AG04450 (cell line): ENCODE measurements at regions not wholly inside any gene's neighbourhood (a gene's known extent, or its start where the extent isn't known, plus 50 kb on each side); places are given as distances from the start of the nearest gene placed in this dataset.

ENCODE experiments used
- CTCF ChIA-PET: fragments of 300-600, 350-600 bp; formaldehyde crosslinking; extraction: SDS; loops from one replicate; lab custom pipeline; 2022; ENCODE audit warnings: antibody characterized with exemption, inconsistent platforms; lab: Charles Lee
- POLR2A ChIA-PET: fragments of 350-600 bp; formaldehyde crosslinking; extraction: SDS; loops from one replicate; lab custom pipeline; 2021; ENCODE audit warnings: antibody characterized with exemption, inconsistent platforms; lab: Yijun Ruan, JAX
- DNase-seq: peaks from one replicate; pipeline ENCODE4 v3.0.0-alpha.2; 2011; ENCODE audit warnings: low read depth, low spot score
- H3K27ac ChIP-seq: one replicate; pipeline ENCODE4 v1.5.1; 2012; ENCODE audit warnings: low read depth, low read length, control low read depth
- H3K27me3 ChIP-seq: one replicate; pipeline ENCODE4 v1.6.0; 2012; ENCODE audit warnings: low read length; ENCODE audit not compliant: control insufficient read depth, insufficient read depth
- H3K4me3 ChIP-seq: 2 replicates; pipeline ENCODE4 v1.5.1; 2011; ENCODE audit warnings: mild to moderate bottlenecking, low read depth, low read length, control low read depth
- H3K9me3 ChIP-seq: 2 replicates; pipeline ENCODE4 v1.5.1; 2012; ENCODE audit warnings: low read length; ENCODE audit not compliant: control insufficient read depth, insufficient read depth
- TF ChIP-seq, protein P1 (sequence below): IDR thresholded peaks from 2 replicates; pipeline ENCODE4 v1.5.1; 2011; ENCODE audit warnings: low read depth, low read length, control low read depth, inconsistent platforms

DNA sequence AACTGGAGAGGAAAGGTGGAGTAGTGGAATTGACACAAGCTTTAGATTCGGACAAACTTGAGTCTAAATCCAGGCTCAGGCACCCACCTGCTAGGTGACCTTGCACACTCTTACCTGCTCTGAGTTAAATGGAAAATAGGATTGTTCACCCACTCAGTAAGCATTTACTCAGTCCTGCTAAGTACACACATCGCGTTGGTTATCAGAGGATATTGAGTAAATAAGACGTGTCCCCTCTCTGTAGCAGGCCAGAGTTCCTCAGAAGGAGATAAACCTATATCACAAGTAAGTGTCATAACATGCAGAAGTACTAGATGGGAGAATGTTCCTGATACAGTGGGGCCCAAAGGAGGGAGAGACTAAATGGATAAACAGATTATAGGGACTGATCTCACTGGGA is 117.7 kb downstream of the SMIM20 start:
- TF ChIP-seq, protein P1, sequence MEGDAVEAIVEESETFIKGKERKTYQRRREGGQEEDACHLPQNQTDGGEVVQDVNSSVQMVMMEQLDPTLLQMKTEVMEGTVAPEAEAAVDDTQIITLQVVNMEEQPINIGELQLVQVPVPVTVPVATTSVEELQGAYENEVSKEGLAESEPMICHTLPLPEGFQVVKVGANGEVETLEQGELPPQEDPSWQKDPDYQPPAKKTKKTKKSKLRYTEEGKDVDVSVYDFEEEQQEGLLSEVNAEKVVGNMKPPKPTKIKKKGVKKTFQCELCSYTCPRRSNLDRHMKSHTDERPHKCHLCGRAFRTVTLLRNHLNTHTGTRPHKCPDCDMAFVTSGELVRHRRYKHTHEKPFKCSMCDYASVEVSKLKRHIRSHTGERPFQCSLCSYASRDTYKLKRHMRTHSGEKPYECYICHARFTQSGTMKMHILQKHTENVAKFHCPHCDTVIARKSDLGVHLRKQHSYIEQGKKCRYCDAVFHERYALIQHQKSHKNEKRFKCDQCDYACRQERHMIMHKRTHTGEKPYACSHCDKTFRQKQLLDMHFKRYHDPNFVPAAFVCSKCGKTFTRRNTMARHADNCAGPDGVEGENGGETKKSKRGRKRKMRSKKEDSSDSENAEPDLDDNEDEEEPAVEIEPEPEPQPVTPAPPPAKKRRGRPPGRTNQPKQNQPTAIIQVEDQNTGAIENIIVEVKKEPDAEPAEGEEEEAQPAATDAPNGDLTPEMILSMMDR, result no peak
- Histone ChIP-seq H3K27ac (peak overlapping the region; percentile 83), H3K9me3 (peaks cover 4% of the 10 kb centered on the region; the same call in 1 of the 2 replicates), H3K27me3 (no peaks in the 10 kb centered on the region), H3K4me3 (no peak overlapping the region)
- POLR2A ChIA-PET, result no interaction called here
- CTCF ChIA-PET, result interaction anchor here (1.9 to 2.5 kb wide), 2 partner anchors 294 to 298 kb away, joined by 5 to 8 read pairs; no protein-coding TSS in a partner anchor
- DNase-seq, result no peak

DNA sequence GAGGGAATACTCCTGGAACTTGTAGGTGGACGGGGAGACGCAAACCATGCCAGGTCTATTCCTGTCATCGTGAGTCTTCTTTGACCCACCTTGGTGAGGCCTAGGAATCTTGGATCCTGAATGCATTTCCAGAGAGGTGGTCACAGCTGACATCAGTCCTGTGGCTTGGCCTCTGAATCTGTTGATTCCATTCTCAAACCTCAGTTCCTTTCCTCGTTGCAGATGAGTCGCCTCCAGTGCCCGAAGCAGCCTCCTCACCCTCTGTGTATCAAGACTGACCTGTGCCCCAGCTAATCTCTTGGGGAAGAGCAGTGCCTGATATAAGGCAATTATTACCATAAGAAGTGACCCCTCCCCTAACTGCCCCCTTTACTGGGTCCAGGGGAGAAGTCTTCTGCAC is 118.1 kb downstream of the SMIM20 start:
- peak; percentile 39 for DNase-seq
- Histone ChIP-seq H3K9me3 (peaks cover 4% of the 10 kb centered on the region; the same call in 1 of the 2 replicates), H3K27ac (peak overlapping the region; percentile 83), H3K27me3 (no peaks in the 10 kb centered on the region), H3K4me3 (no peak overlapping the region)
- CTCF ChIA-PET, result interaction anchor here (0.9 to 2.5 kb wide), 3 partner anchors 293 to 379 kb away, joined by 3 to 8 read pairs (median 5); no protein-coding TSS in a partner anchor
- POLR2A ChIA-PET, result interaction anchor here (0.9 kb wide), 1 partner anchor 52 kb away, joined by 3 read pairs; no protein-coding TSS in a partner anchor
- TF ChIP-seq, protein P1, result no peak

DNA sequence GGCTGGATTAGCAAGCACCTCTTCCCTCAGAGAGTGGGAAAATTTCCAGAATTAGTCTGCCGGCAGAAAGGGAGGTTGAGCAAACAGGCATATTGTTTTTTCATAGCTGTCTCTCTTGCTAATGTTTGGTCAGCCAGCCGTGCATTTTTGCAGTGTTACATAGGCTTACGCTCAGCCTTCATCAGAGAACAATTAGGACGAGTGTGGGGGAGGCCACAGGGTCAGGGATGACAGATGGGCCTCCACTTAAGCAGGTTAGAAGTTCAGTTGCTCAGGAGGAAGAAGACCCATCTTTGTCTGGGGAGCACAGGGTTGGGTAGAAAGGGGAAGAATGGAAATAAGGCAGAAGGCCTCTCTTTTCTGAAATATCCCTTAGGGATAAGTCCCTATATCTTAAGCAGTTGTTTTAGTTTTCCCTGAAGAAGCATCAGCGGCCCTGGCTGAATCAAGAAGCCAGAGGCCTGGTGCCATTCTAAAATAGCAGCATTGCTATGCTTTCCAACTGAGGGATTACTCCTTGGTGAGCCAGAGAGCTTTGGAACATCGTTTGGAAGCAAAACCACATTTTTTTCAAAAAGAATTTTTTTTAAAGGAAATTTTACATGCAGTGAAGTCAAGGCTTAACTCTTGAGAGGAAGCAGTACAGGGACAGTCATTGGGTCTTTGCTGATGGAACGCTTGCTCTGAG is 118.8 kb downstream of the SMIM20 start:
- Histone ChIP-seq H3K27ac (peak overlapping the region; percentile 83), H3K9me3 (peaks cover 4% of the 10 kb centered on the region; the same call in 1 of the 2 replicates), H3K4me3 (no peak overlapping the region), H3K27me3 (no peaks in the 10 kb centered on the region)
- ChIA-PET POLR2A (interaction anchor here (0.9 kb wide), 1 partner anchor 51 kb away, joined by 3 read pairs; no protein-coding TSS in a partner anchor), CTCF (interaction anchor here (0.7 to 2.5 kb wide), 4 partner anchors 164 to 378 kb away, joined by 3 to 8 read pairs (median 4); no protein-coding TSS in a partner anchor)
- TF ChIP-seq, protein P1, result no peak
- DNase-seq, result peak; percentile 69

DNA sequence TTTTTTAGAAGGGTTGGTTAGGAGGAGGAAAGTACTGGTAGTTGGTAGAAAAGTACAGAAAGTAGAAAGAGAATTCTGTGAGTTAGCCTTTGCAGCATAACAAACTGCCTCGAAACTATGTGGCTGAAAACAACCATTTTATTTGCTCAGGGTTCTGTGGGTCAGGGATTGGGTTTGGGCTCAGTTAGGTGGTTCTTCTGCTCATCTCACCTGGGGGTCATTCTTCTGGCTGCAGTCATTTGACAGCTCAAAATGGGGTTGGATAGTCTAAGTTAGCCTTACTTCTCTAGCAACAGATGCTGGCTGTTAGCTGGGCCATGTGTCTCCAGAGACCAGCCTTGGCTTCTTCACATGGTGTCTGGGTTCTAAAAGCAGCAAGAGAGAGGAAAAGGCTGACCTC is 119.4 kb downstream of the SMIM20 start:
- TF ChIP-seq, protein P1, result no peak
- DNase-seq, result no peak
- peak overlapping the region; percentile 83 for H3K27ac ChIP-seq
- CTCF ChIA-PET, result interaction anchor here (0.7 to 2.5 kb wide), 3 partner anchors 11 to 297 kb away, joined by 3 to 8 read pairs (median 5); no protein-coding TSS in a partner anchor
- POLR2A ChIA-PET, result no interaction called here
- H3K4me3 ChIP-seq, result no peak overlapping the region
- no peaks in the 10 kb centered on the region for H3K27me3 ChIP-seq
- peaks cover 4% of the 10 kb centered on the region; the same call in 1 of the 2 replicates for H3K9me3 ChIP-seq

DNA sequence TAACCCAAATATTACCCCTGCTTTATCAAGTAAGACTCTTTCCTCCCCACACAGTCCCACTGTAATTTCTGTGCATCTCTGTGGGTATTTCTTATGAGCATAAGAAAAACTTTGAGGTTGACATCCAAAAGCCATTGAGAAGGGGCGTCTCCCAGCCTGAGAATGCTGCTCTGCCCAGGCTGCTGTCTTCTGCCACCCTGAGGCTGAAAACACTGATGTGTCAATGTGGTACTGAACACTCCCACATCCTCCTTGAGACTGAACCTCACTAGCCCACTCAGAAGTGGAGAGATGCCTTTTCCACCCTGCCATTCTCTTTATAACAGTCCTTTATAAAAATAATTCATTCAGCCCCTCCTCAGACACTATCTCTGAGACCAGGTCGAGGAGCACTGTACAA is 120.8 kb downstream of the SMIM20 start:
- CTCF ChIA-PET, result no interaction called here
- DNase-seq, result no peak
- POLR2A ChIA-PET, result no interaction called here
- H3K27ac ChIP-seq, result no peak overlapping the region
- H3K27me3 ChIP-seq, result no peaks in the 10 kb centered on the region
- H3K4me3 ChIP-seq, result no peak overlapping the region
- peaks cover 4% of the 10 kb centered on the region; the same call in 1 of the 2 replicates for H3K9me3 ChIP-seq
- TF ChIP-seq, protein P1, result no peak
